Neural cell (in vitro differentiated cells): ENCODE measurements at regions not wholly inside any gene's neighbourhood (a gene's known extent, or its start where the extent isn't known, plus 50 kb on each side); places are given as distances from the start of the nearest gene placed in this dataset.

Experiments used
- EP300 ChIP-seq: fragments of 450-650 bp; conservative IDR thresholded peaks from 2 replicates; pipeline ENCODE4 v1.6.1; 2014; ENCODE audit warnings: antibody characterized with exemption, mild to moderate bottlenecking, moderate library complexity; ENCODE audit not compliant: poor library complexity, severe bottlenecking
- POLR2AphosphoS5 ChIP-seq: IDR thresholded peaks from 2 replicates; pipeline ENCODE4 v1.6.1; 2012
- TF ChIP-seq, protein P1 (sequence below): fragments of 450-650 bp; IDR thresholded peaks from 2 replicates; pipeline ENCODE4 v1.5.1; 2014; ENCODE audit warnings: antibody characterized with exemption, mild to moderate bottlenecking, moderate library complexity; ENCODE audit not compliant: poor library complexity, severe bottlenecking

DNA sequence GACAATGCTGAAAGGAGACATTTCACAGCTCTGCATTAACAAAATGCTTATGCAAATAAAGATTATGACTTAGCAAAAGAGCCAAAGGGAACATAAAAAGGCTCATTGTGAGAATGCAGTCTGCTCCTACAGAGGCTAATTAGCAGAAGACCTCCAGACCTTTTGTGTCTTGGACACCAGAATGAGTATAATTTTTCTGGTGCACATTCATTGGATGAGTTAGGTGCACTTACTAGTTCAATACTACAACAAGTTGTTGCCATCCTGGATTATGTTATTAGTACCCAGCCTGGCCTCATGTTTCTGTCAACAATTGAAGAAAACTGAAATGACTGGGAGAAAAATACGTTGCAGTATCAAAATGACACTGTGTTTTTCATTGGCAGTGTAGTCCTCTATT is 613.2 kb upstream of the CHORDC1 start:
- TF ChIP-seq, protein P1, sequence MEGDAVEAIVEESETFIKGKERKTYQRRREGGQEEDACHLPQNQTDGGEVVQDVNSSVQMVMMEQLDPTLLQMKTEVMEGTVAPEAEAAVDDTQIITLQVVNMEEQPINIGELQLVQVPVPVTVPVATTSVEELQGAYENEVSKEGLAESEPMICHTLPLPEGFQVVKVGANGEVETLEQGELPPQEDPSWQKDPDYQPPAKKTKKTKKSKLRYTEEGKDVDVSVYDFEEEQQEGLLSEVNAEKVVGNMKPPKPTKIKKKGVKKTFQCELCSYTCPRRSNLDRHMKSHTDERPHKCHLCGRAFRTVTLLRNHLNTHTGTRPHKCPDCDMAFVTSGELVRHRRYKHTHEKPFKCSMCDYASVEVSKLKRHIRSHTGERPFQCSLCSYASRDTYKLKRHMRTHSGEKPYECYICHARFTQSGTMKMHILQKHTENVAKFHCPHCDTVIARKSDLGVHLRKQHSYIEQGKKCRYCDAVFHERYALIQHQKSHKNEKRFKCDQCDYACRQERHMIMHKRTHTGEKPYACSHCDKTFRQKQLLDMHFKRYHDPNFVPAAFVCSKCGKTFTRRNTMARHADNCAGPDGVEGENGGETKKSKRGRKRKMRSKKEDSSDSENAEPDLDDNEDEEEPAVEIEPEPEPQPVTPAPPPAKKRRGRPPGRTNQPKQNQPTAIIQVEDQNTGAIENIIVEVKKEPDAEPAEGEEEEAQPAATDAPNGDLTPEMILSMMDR = no peak
- TF ChIP-seq EP300 = no peak
- TF ChIP-seq POLR2AphosphoS5 = no peak
